Activated naive CD4-positive, alpha-beta T cell (primary cell): ENCODE measurements at regions not wholly inside any gene's neighbourhood (a gene's known extent, or its start where the extent isn't known, plus 50 kb on each side); places are given as distances from the start of the nearest gene placed in this dataset.
"Not testable (repeated sequence)": the region's sequence is repeated elsewhere in the genome, so short reads cannot be mapped to it uniquely, and the experiment has no call there.

Experiments
- DNase-seq, 4 experiments: peaks; one replicate each; lab custom pipeline; 2025; lab: John Stamatoyannopoulos, UW

- not testable (repeated sequence) for DNase-seq
These were observed 361.6 kb upstream of the SGO1 start for GRCh38 chr3:20547361-20548269.

GRCh38 chr3:20546636-20547035, 360.6 kb upstream of the SGO1 start:
- DNase-seq = no peak

GRCh38 chr3:20543535-20544226, 357.7 kb upstream of the SGO1 start:
- no peak for DNase-seq

- no peak for DNase-seq
These were observed 354.1 kb upstream of the SGO1 start for GRCh38 chr3:20540066-20540465.

- DNase-seq = no peak
These were observed 353.7 kb upstream of the SGO1 start for GRCh38 chr3:20539666-20540065.

- no peak for DNase-seq
These were observed 351.2 kb upstream of the SGO1 start for GRCh38 chr3:20537234-20537633.

GRCh38 chr3:20529911-20530310, 343.9 kb upstream of the SGO1 start:
- no peak for DNase-seq

- DNase-seq = no peak
These were observed 342.3 kb upstream of the SGO1 start for GRCh38 chr3:20528180-20528770.

GRCh38 chr3:20527368-20527767, 341.4 kb upstream of the SGO1 start:
- no peak for DNase-seq

- DNase-seq = no peak
These were observed 338.3 kb upstream of the SGO1 start for GRCh38 chr3:20524328-20524727.

GRCh38 chr3:20523293-20523692, 337.3 kb upstream of the SGO1 start:
- DNase-seq = no peak

- DNase-seq = not testable (repeated sequence)
These were observed 331.3 kb upstream of the SGO1 start for GRCh38 chr3:20517316-20517715.

- no peak for DNase-seq
These were observed 330.3 kb upstream of the SGO1 start for GRCh38 chr3:20516311-20516710.

GRCh38 chr3:20515834-20516233, 329.8 kb upstream of the SGO1 start:
- no peak for DNase-seq

- DNase-seq = no peak
These were observed 326.0 kb upstream of the SGO1 start for GRCh38 chr3:20511863-20512505.

- DNase-seq = no peak
These were observed 324.4 kb upstream of the SGO1 start for GRCh38 chr3:20510396-20510795.

GRCh38 chr3:20503394-20504082, 317.5 kb upstream of the SGO1 start:
- DNase-seq = no peak

GRCh38 chr3:20490996-20491395, 305.0 kb upstream of the SGO1 start:
- no peak for DNase-seq

- no peak for DNase-seq
These were observed 302.1 kb upstream of the SGO1 start for GRCh38 chr3:20488151-20488550.

- DNase-seq = no peak
These were observed 298.1 kb upstream of the SGO1 start for GRCh38 chr3:20484126-20484525.

- no peak for DNase-seq
These were observed 296.3 kb upstream of the SGO1 start for GRCh38 chr3:20482350-20482749.
